H1 (cell line): ENCODE measurements at regions not wholly inside any gene's neighbourhood (a gene's known extent, or its start where the extent isn't known, plus 50 kb on each side); places are given as distances from the start of the nearest gene placed in this dataset.

Experiments used
- CTCF ChIA-PET: fragments of 300-600 bp; sonication (Branson Sonifier 250); formaldehyde crosslinking; loops from one replicate; lab custom pipeline; 2021; ENCODE audit not compliant: partially characterized antibody; lab: Charles Lee
- POLR2A ChIA-PET: fragments of 300-600 bp; sonication (Branson Sonifier 250); formaldehyde crosslinking; loops from one replicate; lab custom pipeline; 2021; ENCODE audit warnings: inconsistent platforms; ENCODE audit not compliant: partially characterized antibody; lab: Charles Lee
- DNase-seq, 2 experiments: peaks; one replicate each; pipeline versions ENCODE4 v3.0.0 to v3.0.0-alpha.2; 2010 to 2022; ENCODE audit warnings: low spot score in 2 of 2, low read depth in 1 of 2, mixed read lengths in 1 of 2
- FAIRE-seq: peaks from 2 replicates; lab custom pipeline; 2011; peaks lifted over from hg19 to GRCh38; lab: Jason Lieb, UNC
- H2AFZ ChIP-seq: 2 replicates; pipeline ENCODE4 v1.8.1; 2012; ENCODE audit warnings: low read length, inconsistent platforms
- H2AK5ac ChIP-seq: 2 replicates; pipeline ENCODE4 v1.6.1; 2013; ENCODE audit warnings: low read depth, low read length
- H2BK120ac ChIP-seq: replicated peaks from 2 replicates; pipeline ENCODE3; 2013; ENCODE audit warnings: low read depth, low read length, inconsistent platforms
- H2BK12ac ChIP-seq: 2 replicates; pipeline ENCODE4 v1.6.1; 2013; ENCODE audit warnings: low read depth, low read length
- H2BK15ac ChIP-seq: 2 replicates; pipeline ENCODE4 v1.6.1; 2013; ENCODE audit warnings: low read length
- H2BK20ac ChIP-seq: 2 replicates; pipeline ENCODE4 v1.6.1; 2013; ENCODE audit warnings: low read length
- H2BK5ac ChIP-seq: 2 replicates; pipeline ENCODE4 v1.6.1; 2013; ENCODE audit warnings: low read depth, low read length
- H3K14ac ChIP-seq: 2 replicates; pipeline ENCODE4 v1.6.1; 2013; ENCODE audit warnings: inconsistent platforms; ENCODE audit not compliant: insufficient read length
- H3K18ac ChIP-seq: 2 replicates; pipeline ENCODE4 v1.6.1; 2013; ENCODE audit warnings: low read length; ENCODE audit errors: extremely low read depth
- H3K23ac ChIP-seq: 2 replicates; pipeline ENCODE4 v1.6.1; 2013; ENCODE audit warnings: inconsistent platforms; ENCODE audit not compliant: insufficient read length
- H3K23me2 ChIP-seq: 2 replicates; pipeline ENCODE4 v1.6.1; 2013; ENCODE audit warnings: low read depth, low read length
- H3K27ac ChIP-seq: 2 replicates; pipeline ENCODE4 v1.6.1; 2011; ENCODE audit warnings: low read depth, low read length, inconsistent platforms
- H3K27me3 ChIP-seq, 4 experiments: replicated peaks in 1 of 4; 1 replicate in 1 of 4; 2 replicates in 3 of 4; pipeline versions ENCODE4 v1.6.1 to v1.8.1; 2011 to 2013; ENCODE audit warnings: low read length in 3 of 4, mild to moderate bottlenecking in 3 of 4, inconsistent platforms in 2 of 4, mixed read lengths in 2 of 4, moderate library complexity in 1 of 4; ENCODE audit not compliant: control insufficient read depth in 3 of 4, insufficient read depth in 3 of 4; ENCODE audit errors: extremely low read depth in 1 of 4
- H3K36me3 ChIP-seq, 4 experiments: 2 replicates each; pipeline versions ENCODE4 v1.6.1 to v1.8.1; 2011 to 2013; ENCODE audit warnings: mild to moderate bottlenecking in 4 of 4, low read length in 3 of 4, moderate library complexity in 2 of 4, control low read depth in 1 of 4, inconsistent platforms in 1 of 4; ENCODE audit not compliant: insufficient read depth in 4 of 4, control insufficient read depth in 2 of 4
- H3K4ac ChIP-seq: replicated peaks from 2 replicates; pipeline ENCODE3; 2013; ENCODE audit warnings: low read length, low read depth, mixed read lengths, inconsistent platforms; ENCODE audit not compliant: insufficient read length
- H3K4me1 ChIP-seq, 4 experiments: replicated peaks in 1 of 4; 1 replicate in 1 of 4; 2 replicates in 3 of 4; pipeline versions ENCODE4 v1.6.1 to v1.8.1; 2011 to 2013; ENCODE audit warnings: low read length in 3 of 4, inconsistent platforms in 2 of 4, mixed read lengths in 1 of 4; ENCODE audit not compliant: insufficient read depth in 4 of 4, control insufficient read depth in 3 of 4
- H3K4me2 ChIP-seq, 2 experiments: 2 replicates each; pipeline versions ENCODE4 v1.6.1 to v1.8.1; 2011 to 2013; ENCODE audit warnings: low read depth in 2 of 2, low read length in 2 of 2, control low read depth in 1 of 2, inconsistent platforms in 1 of 2, mild to moderate bottlenecking in 1 of 2; ENCODE audit not compliant: insufficient read depth in 1 of 2
- H3K4me3 ChIP-seq, 4 experiments: fragments of 200-600, 300-600 bp in 1 of 4; sonication (generic), shearing (Covaris generic), sonication (Bioruptor Twin) in 1 of 4; 2 replicates each; pipeline versions ENCODE4 v1.5.1 to v1.8.1; 2011 to 2016; ENCODE audit warnings: low read length in 4 of 4, low read depth in 3 of 4, control low read depth in 2 of 4, inconsistent platforms in 2 of 4, mild to moderate bottlenecking in 2 of 4, mixed read lengths in 1 of 4, moderate library complexity in 1 of 4; ENCODE audit not compliant: insufficient read depth in 2 of 4; ENCODE audit errors: extremely low read depth in 1 of 4
- H3K56ac ChIP-seq: replicated peaks from 2 replicates; pipeline ENCODE3; 2013; ENCODE audit warnings: low read depth, mild to moderate bottlenecking, mixed read lengths, low read length, inconsistent platforms; ENCODE audit not compliant: insufficient read length
- H3K79me1 ChIP-seq: 2 replicates; pipeline ENCODE4 v1.6.1; 2013; ENCODE audit warnings: low read depth, low read length, control low read depth
- H3K79me2 ChIP-seq, 2 experiments: 2 replicates each; pipeline versions ENCODE4 v1.6.1 to v1.8.1; 2012 to 2013; ENCODE audit warnings: low read length in 2 of 2, mild to moderate bottlenecking in 2 of 2, inconsistent platforms in 1 of 2; ENCODE audit not compliant: insufficient read depth in 2 of 2, control insufficient read depth in 1 of 2
- H3K9ac ChIP-seq, 4 experiments: replicated peaks in 1 of 4; 1 replicate in 1 of 4; 2 replicates in 3 of 4; pipeline versions ENCODE4 v1.6.1 to v1.8.1; 2011 to 2013; ENCODE audit warnings: low read depth in 3 of 4, low read length in 3 of 4, control low read depth in 2 of 4, mild to moderate bottlenecking in 2 of 4, moderate library complexity in 2 of 4, inconsistent platforms in 1 of 4; ENCODE audit errors: extremely low read depth in 1 of 4
- H3K9me3 ChIP-seq, 2 experiments: 2 replicates each; pipeline versions ENCODE4 v1.6.1 to v1.8.1; 2012 to 2013; ENCODE audit warnings: mild to moderate bottlenecking in 2 of 2, moderate library complexity in 2 of 2, control low read depth in 1 of 2, inconsistent platforms in 1 of 2, low read depth in 1 of 2, low read length in 1 of 2, mixed read lengths in 1 of 2; ENCODE audit not compliant: insufficient read depth in 2 of 2
- H4K20me1 ChIP-seq, 2 experiments: replicated peaks in 1 of 2; 2 replicates each; pipeline versions ENCODE3 to v1.8.1; 2011 to 2013; ENCODE audit warnings: inconsistent platforms in 2 of 2, low read length in 2 of 2, mild to moderate bottlenecking in 1 of 2; ENCODE audit not compliant: insufficient read depth in 2 of 2, control insufficient read depth in 1 of 2
- H4K5ac ChIP-seq: 2 replicates; pipeline ENCODE4 v1.6.1; 2013; ENCODE audit warnings: low read length, low read depth, mixed read lengths, inconsistent platforms; ENCODE audit not compliant: insufficient read length
- H4K8ac ChIP-seq: 2 replicates; pipeline ENCODE4 v1.8.0; 2013; ENCODE audit warnings: mild to moderate bottlenecking, moderate library complexity, low read length, inconsistent platforms; ENCODE audit not compliant: insufficient read depth; ENCODE audit errors: extremely low read depth
- H4K91ac ChIP-seq: replicated peaks from 2 replicates; pipeline ENCODE3; 2013; ENCODE audit warnings: low read length, mixed read lengths, inconsistent platforms; ENCODE audit not compliant: insufficient read length
- CBX5 ChIP-seq: fragments of 300-800, 300-1000 bp; sonication (generic); IDR thresholded peaks from 2 replicates; pipeline ENCODE4 v1.7.1; 2016; ENCODE audit warnings: antibody characterized with exemption, low read length, low read depth
- CTBP2 ChIP-seq: IDR thresholded peaks from 2 replicates; pipeline ENCODE4 v1.7.0; 2011; ENCODE audit warnings: borderline replicate concordance, mild to moderate bottlenecking, moderate library complexity, mixed read lengths, low read length; ENCODE audit not compliant: insufficient read depth, insufficient read length
- EP300 ChIP-seq, 2 experiments: IDR thresholded peaks; 1 replicate in 1 of 2; 2 replicates in 1 of 2; pipeline ENCODE4 v1.6.1; 2011 to 2012; ENCODE audit warnings: low read depth in 2 of 2, low read length in 2 of 2, mild to moderate bottlenecking in 2 of 2, borderline replicate concordance in 1 of 2, inconsistent platforms in 1 of 2, moderate library complexity in 1 of 2
- EZH2 ChIP-seq: fragments of 200-600 bp; sonication (generic); IDR thresholded peaks from 2 replicates; pipeline ENCODE4 v1.7.1; 2012; ENCODE audit warnings: low read depth, mild to moderate bottlenecking, moderate library complexity, low read length, inconsistent platforms; ENCODE audit not compliant: severe bottlenecking
- NRF1 ChIP-seq: IDR thresholded peaks from 2 replicates; pipeline ENCODE4 v1.6.1; 2011; ENCODE audit warnings: mild to moderate bottlenecking, low read depth, low read length, improper control_type of control experiment
- RFX5 ChIP-seq: IDR thresholded peaks from 2 replicates; pipeline ENCODE4 v1.6.1; 2011; ENCODE audit warnings: low read depth, low read length, improper control_type of control experiment, borderline replicate concordance
- SIN3A ChIP-seq, 2 experiments: IDR thresholded peaks in 1 of 2; conservative IDR thresholded peaks in 1 of 2; 2 replicates each; pipeline ENCODE4 v1.6.1; 2011 to 2012; ENCODE audit warnings: low read length in 2 of 2, improper control_type of control experiment in 1 of 2, low read depth in 1 of 2, mild to moderate bottlenecking in 1 of 2
- TAF1 ChIP-seq: IDR thresholded peaks from 2 replicates; pipeline ENCODE4 v1.6.1; 2011; ENCODE audit warnings: mild to moderate bottlenecking, low read depth, low read length
- WGBS, 2 experiments: shearing (Covaris generic) in 1 of 2; methylation state at CpG; one replicate each; pipeline versions ENCODE4 v1.1.6 to v1.1.7; 2013 to 2015; ENCODE audit warnings: low lambda C conversion rate in 2 of 2, mixed read lengths in 2 of 2, inconsistent platforms in 1 of 2, low coverage in 1 of 2, missing lambda C conversion rate in 1 of 2; ENCODE audit not compliant: insufficient replicate concordance in 2 of 2, insufficient coverage in 1 of 2, insufficient read length in 1 of 2; ENCODE audit errors: extremely low coverage in 1 of 2, missing lambda C conversion rate in 1 of 2; 5-methylcytosine and 5-hydroxymethylcytosine counted together

- Histone ChIP-seq H2BK5ac (no peak overlapping the region), H3K18ac (no peak overlapping the region), H3K36me3 (no peaks in the 10 kb centered on the region), H4K8ac (no peak overlapping the region), H2AK5ac (no peak overlapping the region), H3K56ac (no peak overlapping the region), H2BK120ac (no peak overlapping the region), H3K27ac (no peak overlapping the region), H3K4ac (no peak overlapping the region), H3K9ac (no peak overlapping the region), H3K23me2 (no peaks in the 10 kb centered on the region), H3K9me3 (no peaks in the 10 kb centered on the region), H3K23ac (no peak overlapping the region), H3K4me3 (no peak overlapping the region), H3K79me1 (no peaks in the 10 kb centered on the region), H2BK15ac (no peak overlapping the region), H3K79me2 (no peaks in the 10 kb centered on the region), H2AFZ (no peak overlapping the region), H4K91ac (no peak overlapping the region), H4K20me1 (no peaks in the 10 kb centered on the region), H3K27me3 (no peaks in the 10 kb centered on the region), H3K4me2 (no peak overlapping the region), H3K14ac (no peak overlapping the region), H3K4me1 (no peaks in the 10 kb centered on the region), H2BK12ac (no peak overlapping the region), H4K5ac (no peak overlapping the region), H2BK20ac (no peak overlapping the region)
- FAIRE-seq, result no peak
- 94% methylated on average over 3 of the region's 3 CpGs; no CpG with 5 or more reads in 1 of the 2 experiments for WGBS, 2 experiments
- CTCF ChIA-PET, result interaction anchor here (4.8 kb wide), 1 partner anchor 28 kb away, joined by 22 read pairs; no protein-coding TSS in a partner anchor
- POLR2A ChIA-PET, result no interaction called here
- no peak for DNase-seq
- TF ChIP-seq NRF1, result no peak
- no peak for TF ChIP-seq EZH2
- TF ChIP-seq CTBP2, result no peak
- TF ChIP-seq TAF1, result no peak
- TF ChIP-seq CBX5, result no peak
- TF ChIP-seq RFX5, result no peak
- no peak for TF ChIP-seq SIN3A (conservative IDR thresholded peaks at IDR 0.05 in 1 of 2, IDR thresholded peaks at IDR 0.05 in 1 of 2; ENCODE audit: low read depth in 1 of 2, low read length in 2 of 2)
- no peak for TF ChIP-seq EP300 (IDR thresholded peaks at IDR 0.05; ENCODE audit: borderline replicate concordance in 1 of 2, low read depth in 2 of 2, low read length in 2 of 2)
Observed at GRCh38 chr7:35565927-35566326, 129.0 kb downstream of the HERPUD2 start.
